T47D (cell line): ENCODE measurements at regions not wholly inside any gene's neighbourhood (a gene's known extent, or its start where the extent isn't known, plus 50 kb on each side); places are given as distances from the start of the nearest gene placed in this dataset.

ENCODE experiments used
- DNase-seq, 2 experiments: peaks; one replicate each; pipeline versions ENCODE4 v3.0.0 to v3.0.0-alpha.2; 2011 to 2012; ENCODE audit warnings: low read depth in 1 of 2, low spot score in 1 of 2
- JUND ChIP-seq: IDR thresholded peaks from 2 replicates; pipeline ENCODE4 v1.6.1; 2012; ENCODE audit warnings: low read depth
- in situ Hi-C: cut with HindIII; loops from 2 replicates; pipeline ENCODE4 v1.10.0; 2016; ENCODE audit warnings: low sequenced_read_pairs, low pct_unique_long_range_greater_than_20kb

GRCh38 chr13:80132741-80133601 lies 208.0 kb downstream of the SPRY2 start:
- peak; percentile 14 to 69 for DNase-seq
- TF ChIP-seq JUND, result no peak
- in situ Hi-C loops, result no loop called here

GRCh38 chr13:80131204-80131603 lies 209.7 kb downstream of the SPRY2 start:
- no peak for TF ChIP-seq JUND
- DNase-seq, result peak; percentile 22 to 71
- in situ Hi-C loops, result no loop called here

GRCh38 chr13:80126389-80127068 lies 214.4 kb downstream of the SPRY2 start:
- DNase-seq, result no peak
- in situ Hi-C loops, result no loop called here
- no peak for TF ChIP-seq JUND

- in situ Hi-C loops, result no loop called here
Measured at GRCh38 chr13:80123945-80124344, 217.0 kb downstream of the SPRY2 start.

GRCh38 chr13:80121038-80121437 lies 219.9 kb downstream of the SPRY2 start:
- no peak for DNase-seq
- in situ Hi-C loops, result no loop called here
- no peak for TF ChIP-seq JUND

More at GRCh38 chr13:80123945-80124344, 217.0 kb downstream of the SPRY2 start:
- TF ChIP-seq JUND, result no peak
- no peak for DNase-seq

- TF ChIP-seq JUND, result no peak
- in situ Hi-C loops, result no loop called here
- DNase-seq, result no peak
Measured at GRCh38 chr13:80118506-80118905, 222.4 kb downstream of the SPRY2 start.

GRCh38 chr13:80118099-80118498 lies 222.8 kb downstream of the SPRY2 start:
- no peak for DNase-seq
- in situ Hi-C loops, result no loop called here
- TF ChIP-seq JUND, result no peak

- no peak for DNase-seq
- no peak for TF ChIP-seq JUND
- in situ Hi-C loops, result no loop called here
Measured at GRCh38 chr13:80117515-80117914, 223.4 kb downstream of the SPRY2 start.

- in situ Hi-C loops, result no loop called here
- DNase-seq, result no peak
Measured at GRCh38 chr13:80116107-80116506, 224.8 kb downstream of the SPRY2 start.

GRCh38 chr13:80115616-80116015 lies 225.3 kb downstream of the SPRY2 start:
- no peak for DNase-seq
- TF ChIP-seq JUND, result no peak
- in situ Hi-C loops, result no loop called here

More at GRCh38 chr13:80116107-80116506, 224.8 kb downstream of the SPRY2 start:
- no peak for TF ChIP-seq JUND

- DNase-seq, result no peak
- no peak for TF ChIP-seq JUND
- in situ Hi-C loops, result no loop called here
Measured at GRCh38 chr13:80113714-80114454, 227.0 kb downstream of the SPRY2 start.

- in situ Hi-C loops, result no loop called here
- TF ChIP-seq JUND, result no peak
- DNase-seq, result no peak
Measured at GRCh38 chr13:80109303-80109702, 231.6 kb downstream of the SPRY2 start.
